HL-60 (cell line): ENCODE measurements at regions not wholly inside any gene's neighbourhood (a gene's known extent, or its start where the extent isn't known, plus 50 kb on each side); places are given as distances from the start of the nearest gene placed in this dataset.

Experiments used
- CTCF ChIP-seq: IDR thresholded peaks from one replicate; pipeline ENCODE4 v1.5.1; 2011; ENCODE audit warnings: low read length, control low read depth, inconsistent platforms; ENCODE audit not compliant: insufficient read depth
- GABPA ChIP-seq: IDR thresholded peaks from 2 replicates; pipeline ENCODE4 v1.6.1; 2012; ENCODE audit warnings: low read depth
- POLR2AphosphoS5 ChIP-seq: IDR thresholded peaks from 2 replicates; pipeline ENCODE4 v1.6.1; 2012; ENCODE audit warnings: low read depth

GRCh38 chr1:238961790-238962189 is 424.6 kb upstream of the CHRM3 start:
- TF ChIP-seq CTCF (no peak), POLR2AphosphoS5 (no peak), GABPA (no peak)
